Right forelimb (tissue), 1 donor: ENCODE measurements at regions not wholly inside any gene's neighbourhood (a gene's known extent, or its start where the extent isn't known, plus 50 kb on each side); places are given as distances from the start of the nearest gene placed in this dataset.

Experiments
- DNase-seq: peaks from one replicate; pipeline ENCODE4 v3.0.0-alpha.2; 2018

DNA sequence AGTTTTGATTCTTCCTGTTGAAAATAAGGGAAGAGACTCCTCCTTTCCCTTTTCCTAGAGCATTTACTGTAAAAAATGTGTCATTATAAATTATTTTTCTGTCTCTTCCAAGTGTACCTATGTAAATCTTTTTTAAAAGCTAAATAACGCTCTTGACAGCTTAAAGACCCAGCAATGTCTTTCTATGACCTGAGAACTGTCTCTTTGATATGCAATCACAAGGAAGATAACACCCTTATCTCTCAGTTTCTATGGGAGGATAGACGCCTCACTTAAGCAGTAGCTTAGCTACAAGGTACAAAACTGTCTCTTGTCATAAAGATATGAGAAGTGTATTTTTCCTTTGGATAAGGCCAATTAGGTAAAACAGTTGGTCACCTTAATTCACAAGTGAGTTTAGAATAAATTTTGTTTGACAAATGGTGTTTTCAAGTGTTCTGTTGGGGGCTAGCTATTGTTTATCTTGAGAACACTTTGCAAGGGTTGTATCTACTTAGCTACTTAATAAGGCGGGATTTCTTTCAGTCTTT lies 980.6 kb upstream of the EYS start:
- DNase-seq, result no peak

DNA sequence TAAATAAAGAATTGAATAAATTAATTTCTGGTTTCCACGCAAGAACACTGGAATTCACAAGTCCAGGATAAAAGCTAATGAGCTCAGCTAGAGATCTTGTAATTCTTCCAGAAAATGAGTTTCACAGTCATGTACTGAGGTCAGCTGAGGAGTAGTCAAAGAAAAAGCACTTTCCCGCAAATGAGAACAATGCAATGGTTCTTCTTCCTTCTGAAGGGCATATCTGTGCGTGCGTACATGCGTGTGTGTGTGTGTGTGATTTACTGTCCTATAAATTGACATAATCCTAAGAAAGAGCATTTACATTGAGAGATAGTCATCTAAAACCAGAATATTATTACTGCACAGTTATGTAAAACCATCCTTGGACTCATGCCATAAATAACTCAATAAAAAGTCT lies 968.9 kb upstream of the EYS start:
- no peak for DNase-seq

- no peak for DNase-seq
Observed at GRCh38 chr6:66664112-66664511, 957.1 kb upstream of the EYS start.

DNA sequence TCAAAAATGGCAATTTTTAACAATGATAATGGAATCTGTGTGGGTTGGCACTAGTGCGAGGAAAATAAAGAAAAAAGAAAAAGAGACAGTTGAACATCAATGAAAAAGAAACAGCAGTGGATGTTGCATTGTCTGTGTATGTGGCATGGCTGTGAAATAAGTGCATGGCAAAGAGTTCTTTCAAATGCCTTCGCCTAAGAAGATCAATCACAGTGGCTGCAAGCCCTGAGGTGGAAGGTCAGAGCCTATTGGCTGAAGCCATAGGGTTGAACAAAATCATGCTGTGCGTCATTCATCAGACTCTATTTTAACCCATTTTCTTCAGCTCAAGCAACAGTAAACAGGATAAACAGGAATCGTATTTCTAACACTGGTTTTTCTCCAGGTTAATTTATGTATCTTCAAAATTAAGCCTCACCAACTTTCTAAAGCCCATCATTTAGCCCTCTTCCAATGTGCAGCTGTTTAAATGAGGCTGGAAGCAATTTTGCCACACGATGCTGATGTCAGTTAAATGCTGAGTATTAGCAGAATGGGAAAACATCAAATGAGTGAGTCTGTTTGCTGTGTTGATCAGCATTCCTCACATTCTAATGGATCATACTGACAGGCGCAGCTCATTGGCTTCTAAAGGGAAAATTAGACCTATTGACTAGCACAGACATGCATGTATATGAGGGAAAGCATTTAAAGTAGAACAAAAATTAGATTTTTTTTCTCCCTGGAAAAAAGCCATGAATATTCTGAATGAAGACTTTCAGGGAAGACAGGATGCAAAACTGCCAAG lies 955.9 kb upstream of the EYS start:
- DNase-seq, result no peak

DNA sequence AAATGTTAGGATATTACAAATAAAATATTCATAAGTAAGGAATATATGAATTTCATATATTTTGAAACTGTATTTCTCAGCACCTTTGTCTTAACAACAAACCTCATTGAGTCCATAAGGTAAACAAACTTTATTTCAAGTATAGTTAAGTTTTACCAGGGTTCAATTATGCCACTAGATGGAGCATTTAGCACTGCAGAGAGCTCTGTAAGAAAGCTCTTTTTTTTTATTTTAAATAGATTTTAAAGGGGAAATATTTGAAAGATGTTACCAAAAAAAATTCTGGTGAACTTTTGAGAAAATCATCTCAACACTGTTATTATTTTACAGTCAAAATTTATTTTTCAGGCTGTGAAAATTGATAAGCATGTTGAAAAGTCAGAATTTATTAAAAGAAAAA lies 955.2 kb upstream of the EYS start:
- no peak for DNase-seq

DNA sequence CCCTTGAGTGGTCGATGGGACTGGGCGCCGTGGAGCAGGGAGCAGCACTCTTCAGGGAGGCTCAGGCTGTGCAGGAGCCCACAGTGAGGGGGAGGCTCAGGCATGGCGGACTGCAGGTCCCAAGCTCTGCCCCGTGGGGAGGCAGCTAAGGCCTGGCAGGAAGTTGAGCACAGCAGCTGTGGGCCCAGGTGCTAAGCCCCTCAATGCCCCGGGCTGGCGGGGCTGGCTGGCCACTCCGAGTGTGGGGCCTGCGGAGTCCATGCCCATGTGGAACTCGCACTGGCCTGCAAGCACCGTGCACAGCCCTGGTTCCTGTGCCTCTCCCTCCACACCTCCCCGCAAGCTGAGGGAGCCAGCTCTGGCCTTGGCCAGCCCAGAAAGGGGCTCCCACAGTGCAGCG lies 948.4 kb upstream of the EYS start:
- DNase-seq, result no peak

DNA sequence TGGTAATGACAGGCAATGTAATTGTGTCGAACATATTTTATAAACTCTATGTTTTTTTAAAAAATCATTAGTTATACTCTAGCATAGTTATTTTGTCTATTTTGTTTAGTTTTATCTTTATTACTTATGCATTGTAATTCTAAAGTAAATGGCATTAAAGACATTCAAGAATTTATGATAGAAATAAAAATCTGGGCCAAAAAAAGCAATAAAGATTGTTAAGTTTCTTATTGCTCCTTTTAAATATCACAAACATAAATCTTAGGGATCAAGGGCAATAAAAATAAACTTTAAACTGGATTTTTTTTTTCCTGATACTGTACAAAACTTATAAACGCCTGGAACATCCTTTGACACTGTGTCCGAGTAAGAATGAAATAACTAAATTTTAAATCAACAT lies 931.5 kb upstream of the EYS start:
- no peak for DNase-seq

- no peak for DNase-seq
Observed at GRCh38 chr6:66638099-66638498, 931.1 kb upstream of the EYS start.

DNA sequence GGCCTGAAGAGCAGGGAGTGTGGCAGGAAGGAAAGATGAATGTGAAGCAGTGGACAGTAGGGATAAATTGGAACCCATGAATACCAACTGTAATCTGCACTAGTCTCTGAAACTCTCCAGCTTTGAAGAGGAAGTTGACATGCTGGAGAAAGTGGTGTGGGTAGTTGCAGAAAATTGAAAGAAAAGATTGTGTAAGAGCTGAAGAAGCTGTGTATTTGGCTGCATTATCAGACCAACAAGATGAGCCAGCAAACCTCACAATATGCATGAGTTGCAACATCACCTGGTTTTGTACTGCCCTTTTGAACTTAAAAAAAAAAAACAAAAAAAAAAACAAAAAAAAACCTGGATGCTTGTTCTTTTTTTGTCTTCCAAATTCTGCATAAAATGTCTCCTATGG lies 921.9 kb upstream of the EYS start:
- DNase-seq, result no peak

DNA sequence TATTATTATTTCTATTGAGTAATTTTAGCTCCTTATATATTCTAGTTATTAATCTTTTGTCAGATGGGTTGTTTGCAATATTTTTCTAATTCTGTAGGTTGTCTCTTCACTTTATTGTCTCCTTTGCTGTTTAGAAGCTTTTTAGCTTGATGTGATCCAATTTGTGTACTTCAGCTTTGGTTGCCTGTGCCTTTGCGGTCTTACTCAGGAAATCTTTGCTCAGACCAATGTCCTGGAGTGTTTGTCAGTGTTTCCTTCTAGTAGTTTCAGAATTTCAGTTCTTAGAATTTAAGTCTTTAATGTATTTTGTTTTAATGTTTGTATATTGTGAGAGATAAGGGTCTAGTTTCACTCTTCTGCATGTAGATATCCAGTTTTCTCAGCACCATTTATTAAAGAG lies 916.0 kb upstream of the EYS start:
- no peak for DNase-seq

GRCh38 chr6:66605971-66606370 lies 898.9 kb upstream of the EYS start:
- no peak for DNase-seq

- DNase-seq, result no peak
Observed at GRCh38 chr6:66605011-66605410, 898.0 kb upstream of the EYS start.

DNA sequence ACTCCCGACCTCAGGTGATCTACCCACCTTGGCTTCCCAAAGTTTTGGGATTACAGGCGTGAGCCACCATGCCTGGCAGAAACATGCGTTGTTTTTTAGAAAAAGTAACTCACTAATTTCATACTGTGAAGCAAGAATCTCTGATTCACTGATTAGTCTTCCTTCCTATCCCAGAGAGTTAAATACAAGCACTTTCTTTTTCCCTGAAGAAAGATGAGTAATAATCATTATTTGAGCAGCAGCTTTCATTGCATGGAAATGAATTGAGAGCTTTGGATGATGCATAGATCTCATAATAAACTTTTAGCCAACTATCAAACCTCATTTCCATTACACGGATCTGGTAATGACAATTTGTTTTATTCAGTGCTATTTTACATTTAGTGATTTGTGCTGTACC lies 892.5 kb upstream of the EYS start:
- no peak for DNase-seq

- DNase-seq, result no peak
Observed at GRCh38 chr6:66578362-66578761, 871.3 kb upstream of the EYS start.

GRCh38 chr6:66568271-66568670 lies 861.2 kb upstream of the EYS start:
- DNase-seq, result no peak

GRCh38 chr6:66561479-66561878 lies 854.5 kb upstream of the EYS start:
- DNase-seq, result no peak

GRCh38 chr6:66558189-66558588 lies 851.2 kb upstream of the EYS start:
- no peak for DNase-seq

DNA sequence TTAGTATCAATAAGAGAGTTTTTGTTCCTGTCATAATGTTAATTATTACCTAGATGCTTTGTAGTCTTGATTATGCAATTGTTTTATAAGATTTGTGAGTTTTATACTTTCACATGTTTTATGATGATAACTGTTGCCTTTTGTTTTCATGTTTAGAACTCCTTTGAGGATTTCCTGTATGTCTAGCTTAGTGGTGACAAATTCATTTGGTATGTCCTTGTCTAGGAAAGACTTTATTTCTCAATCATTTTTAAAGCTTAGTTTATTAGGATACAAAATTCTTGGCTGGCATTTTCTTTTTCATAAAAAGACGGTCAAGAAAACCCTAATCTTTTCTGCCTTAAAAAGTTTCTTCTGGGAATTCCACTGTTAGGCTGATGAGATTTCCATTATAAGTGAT lies 849.9 kb upstream of the EYS start:
- no peak for DNase-seq

DNA sequence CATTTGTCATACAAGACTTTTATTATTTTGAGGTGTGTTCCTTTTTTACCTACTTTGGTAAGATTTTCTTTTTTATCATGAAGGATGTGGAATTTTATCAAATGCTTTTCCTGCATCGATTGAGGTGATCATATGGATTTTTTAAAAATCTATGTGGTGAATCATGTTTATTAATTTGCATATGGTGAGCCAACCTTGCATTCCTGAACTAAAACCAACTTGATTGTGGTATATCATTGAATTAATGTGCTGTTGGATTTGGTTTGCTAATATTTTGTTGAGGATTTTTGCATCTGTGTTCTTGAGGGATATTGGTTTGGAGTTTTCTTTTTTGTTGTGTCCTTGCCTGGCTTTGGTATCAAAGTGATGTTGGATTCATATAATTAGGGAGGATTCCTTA lies 848.1 kb upstream of the EYS start:
- no peak for DNase-seq

DNA sequence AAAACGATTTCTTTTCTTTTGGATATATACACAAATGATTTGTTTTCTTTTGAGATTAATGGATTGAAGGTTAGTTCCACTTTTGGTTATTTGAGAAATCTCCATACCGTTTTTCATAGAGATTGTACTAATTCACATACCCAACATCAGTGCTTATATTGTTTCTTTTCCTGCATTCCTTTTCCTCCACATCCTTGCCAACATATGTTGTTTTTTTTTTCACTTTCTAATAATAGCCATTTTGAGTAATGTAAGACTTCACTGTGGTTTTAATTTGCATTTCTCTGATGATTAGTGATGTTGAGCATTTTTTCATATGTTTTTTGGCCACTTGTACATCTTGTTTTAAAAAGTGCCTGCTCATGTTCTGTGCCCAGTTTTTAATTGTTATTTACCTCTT lies 846.4 kb upstream of the EYS start:
- no peak for DNase-seq

GRCh38 chr6:66538551-66539135 lies 831.6 kb upstream of the EYS start:
- DNase-seq, result no peak

- no peak for DNase-seq
Observed at GRCh38 chr6:66533921-66534404, 826.9 kb upstream of the EYS start.

GRCh38 chr6:66526061-66526460 lies 819.0 kb upstream of the EYS start:
- no peak for DNase-seq

DNA sequence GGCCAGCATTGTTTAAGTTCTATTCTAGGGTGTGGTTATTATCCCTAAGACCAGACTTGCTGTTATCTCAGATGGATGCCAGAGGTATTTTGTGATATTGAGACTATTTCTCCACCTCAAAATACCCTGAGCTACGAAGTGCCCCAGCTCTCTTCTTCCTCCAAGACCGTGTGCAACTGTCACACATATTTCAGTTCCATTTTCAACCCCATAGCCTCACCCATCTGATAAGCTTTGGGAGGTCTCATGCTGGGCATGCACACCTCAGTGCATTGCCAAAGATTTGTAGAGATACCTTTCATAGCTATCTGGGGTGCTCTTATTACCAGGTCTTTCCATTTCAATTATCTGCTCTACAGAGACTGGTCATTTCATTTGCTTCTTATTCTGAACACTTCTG lies 815.8 kb upstream of the EYS start:
- no peak for DNase-seq

DNA sequence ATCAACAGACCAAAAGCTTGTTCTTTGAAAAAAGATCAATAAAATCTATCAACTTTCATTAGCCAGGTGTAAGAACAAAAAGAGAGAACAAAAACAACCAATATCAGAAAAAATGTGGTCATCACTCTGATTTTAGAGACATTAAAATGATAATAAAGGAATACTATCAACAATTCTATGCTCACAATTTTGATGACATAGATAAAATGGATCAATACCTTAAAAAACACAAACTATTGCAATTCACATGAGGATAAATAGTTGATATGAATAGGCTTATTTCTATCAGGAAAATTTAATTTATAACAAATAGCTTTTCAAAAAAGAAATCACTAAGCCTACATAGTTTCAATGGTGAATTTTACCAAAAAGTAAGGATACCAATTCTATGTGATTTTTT lies 809.4 kb upstream of the EYS start:
- no peak for DNase-seq
